Hematopoietic multipotent progenitor cell treated with erythropoietin and hydrocortisone succinate and interleukin-3 and kit ligand, for 17 days (in vitro differentiated cells): ENCODE measurements at regions not wholly inside any gene's neighbourhood (a gene's known extent, or its start where the extent isn't known, plus 50 kb on each side); places are given as distances from the start of the nearest gene placed in this dataset.

Experiments
- DNase-seq: peaks from one replicate; pipeline ENCODE4 v3.0.0-alpha.2; 2015; ENCODE audit warnings: low spot score

DNA sequence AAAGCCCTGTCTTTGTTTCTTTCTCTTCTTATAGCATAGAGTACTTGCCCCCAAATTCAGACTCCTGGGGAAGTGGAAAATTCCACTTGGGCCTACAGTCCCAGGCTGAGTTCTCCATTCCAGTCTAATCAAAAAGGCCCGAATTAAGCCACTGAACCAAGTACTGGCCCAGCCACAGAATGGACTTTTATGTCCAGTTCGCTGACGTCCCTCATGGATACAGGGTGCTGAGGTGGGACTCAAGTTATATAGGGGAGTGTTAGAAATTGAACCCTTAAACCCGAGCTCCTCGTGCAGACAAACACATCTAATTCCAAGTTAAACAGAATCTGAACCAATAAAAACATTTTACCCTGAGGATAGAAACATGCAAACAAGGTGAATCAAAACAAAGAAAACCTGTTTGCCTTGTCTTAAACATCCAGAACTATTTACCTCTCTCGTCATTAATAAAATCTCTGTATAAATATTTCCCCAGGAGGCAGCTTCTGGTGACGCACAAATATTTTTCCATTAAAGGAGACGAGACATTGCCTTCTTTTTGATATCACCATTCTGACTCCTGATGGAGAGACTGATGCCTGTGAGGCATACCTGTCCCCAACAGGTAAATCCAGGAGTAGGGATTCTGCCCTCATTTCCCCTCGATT, 136.8 kb upstream of the ARL4C start:
- no peak for DNase-seq

DNA sequence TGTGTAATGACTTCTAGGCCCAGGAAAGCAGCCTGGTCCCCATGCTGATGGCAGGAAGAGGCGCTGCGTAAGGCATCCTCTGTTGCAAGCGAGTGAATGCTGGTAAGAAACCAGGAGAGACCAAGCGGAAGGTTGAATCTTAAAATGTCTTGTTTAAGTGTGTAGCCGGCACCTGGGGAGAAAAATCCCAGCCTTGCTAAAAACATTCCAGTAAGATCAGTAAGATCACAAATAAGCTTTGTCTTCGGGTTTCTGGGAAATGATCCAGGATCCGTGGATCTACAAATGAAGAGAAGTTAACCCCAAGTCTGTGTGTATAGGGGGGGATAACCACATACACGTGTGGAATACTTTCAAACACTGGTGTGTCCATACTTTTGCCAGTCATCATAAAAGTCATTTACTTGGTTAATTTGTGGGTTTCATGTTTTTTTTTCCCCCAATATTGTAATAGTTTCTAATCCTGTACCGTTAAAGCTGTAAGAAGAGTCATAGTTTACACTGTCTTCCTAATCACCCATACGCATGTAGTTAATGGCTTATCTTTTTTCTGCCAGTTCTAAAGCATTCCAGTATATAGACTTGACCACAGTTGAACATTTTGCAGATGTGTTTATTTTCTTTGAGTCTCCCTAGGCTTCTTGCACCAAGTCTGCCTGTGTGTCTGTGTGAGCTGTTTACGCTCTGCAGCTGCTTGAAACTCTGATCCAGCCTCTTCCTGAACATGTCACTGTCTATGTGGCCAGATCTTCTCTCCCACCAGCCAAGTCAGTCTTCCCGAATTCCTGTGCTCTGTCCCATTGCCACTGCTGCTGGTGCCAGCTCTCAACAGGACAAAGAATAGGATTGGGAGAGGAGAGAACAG, 135.9 kb upstream of the ARL4C start:
- no peak for DNase-seq

DNA sequence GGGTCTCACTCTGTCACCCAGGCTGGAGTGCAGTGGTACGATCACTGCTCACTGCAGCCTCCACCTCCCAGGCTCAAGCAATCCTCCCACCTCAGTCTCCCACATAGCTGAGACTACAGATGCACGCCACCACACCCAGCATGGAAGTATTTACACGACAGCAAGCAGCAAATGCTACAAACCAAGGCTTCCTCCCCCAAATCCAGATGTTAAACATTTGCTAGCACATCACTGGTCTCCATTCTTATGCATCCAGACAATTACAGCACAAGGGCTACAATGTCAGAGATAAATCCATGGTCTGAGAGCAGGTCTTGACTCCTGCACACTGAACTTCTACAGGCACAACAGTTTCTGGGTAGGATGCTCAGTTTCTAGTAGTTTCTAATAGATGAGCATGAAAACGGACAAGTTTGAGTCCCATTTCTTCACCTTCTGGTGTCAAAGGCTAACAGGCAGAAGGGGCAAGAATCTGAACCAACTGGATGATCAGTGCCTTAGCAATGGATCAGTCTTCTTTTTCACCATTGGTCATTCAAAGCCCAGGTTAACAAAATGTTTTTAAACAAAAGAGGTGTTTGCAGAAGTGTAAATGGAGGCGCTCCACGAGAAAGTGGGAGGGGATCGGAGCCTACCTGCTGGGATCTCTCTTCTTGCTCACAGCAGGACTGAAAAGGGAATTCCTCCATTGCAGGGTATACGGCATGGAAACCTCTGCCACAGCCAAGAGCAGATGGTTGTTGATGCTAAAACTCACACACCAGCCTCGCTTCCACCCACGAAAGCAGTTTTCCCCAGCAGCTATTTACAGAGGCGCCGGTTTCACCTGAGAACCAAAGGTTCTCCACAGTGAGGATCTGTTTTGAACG, 135.0 kb upstream of the ARL4C start:
- DNase-seq: no peak

DNA sequence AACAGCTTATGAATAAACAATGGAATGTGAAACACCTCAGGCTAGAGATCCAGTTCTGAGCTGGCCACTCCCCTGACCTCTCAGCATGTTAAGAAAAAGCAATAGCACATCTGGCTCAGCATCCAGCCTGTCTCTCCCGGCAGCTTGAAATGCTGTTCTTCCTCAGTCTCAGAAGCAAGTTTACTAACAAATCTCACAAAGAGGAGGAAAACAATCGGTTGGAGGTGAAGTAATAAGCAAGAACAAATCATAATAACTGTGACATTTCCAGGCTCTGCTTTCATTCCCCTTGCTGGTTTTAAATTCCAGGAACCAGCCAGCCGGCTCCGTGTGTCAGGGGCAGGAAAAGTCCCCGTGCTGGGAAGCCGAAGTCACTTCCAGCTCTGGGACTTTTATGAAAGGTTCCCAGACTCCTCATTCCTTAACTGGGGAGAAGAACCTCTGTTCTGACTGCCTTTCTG, 133.9 kb upstream of the ARL4C start:
- no peak for DNase-seq

DNA sequence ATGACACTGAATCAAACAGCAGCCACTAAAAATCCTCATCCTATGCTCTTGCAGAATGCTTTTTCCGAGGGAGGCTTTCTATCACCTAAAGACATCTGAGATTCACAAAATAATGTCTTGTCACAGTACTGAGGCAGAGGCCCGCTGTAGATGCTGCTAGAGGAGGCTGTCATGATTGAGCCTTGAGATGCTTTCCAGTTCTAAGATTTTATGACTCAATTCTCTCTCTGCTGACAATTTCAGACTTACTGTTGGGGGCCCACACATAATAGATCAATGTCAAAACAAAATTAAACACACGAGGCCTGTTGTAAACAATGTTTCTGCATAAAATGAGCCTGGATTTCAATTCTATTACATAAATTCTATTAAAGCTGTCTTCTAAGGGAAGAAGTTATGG, 132.7 kb upstream of the ARL4C start:
- DNase-seq: no peak

DNA sequence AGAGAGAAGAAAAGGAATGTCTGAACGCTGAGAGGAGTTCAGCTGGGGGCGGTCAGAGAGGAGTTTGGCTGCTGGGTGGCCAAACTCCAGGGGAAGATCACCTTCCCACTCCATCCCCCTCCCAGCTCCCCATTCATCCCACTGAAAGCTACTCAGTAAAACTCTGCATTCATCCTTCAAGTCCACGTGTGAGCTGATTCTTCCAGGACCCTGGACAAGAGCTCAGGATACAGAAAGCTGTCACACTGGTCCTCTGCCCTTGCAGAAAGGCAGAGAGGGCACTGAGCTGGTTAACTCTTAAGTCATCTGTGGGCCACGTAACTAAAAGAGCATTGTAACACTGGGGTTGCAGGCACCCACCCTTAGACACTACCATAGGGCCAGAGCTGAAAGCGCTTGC, 132.1 kb upstream of the ARL4C start:
- no peak for DNase-seq

DNA sequence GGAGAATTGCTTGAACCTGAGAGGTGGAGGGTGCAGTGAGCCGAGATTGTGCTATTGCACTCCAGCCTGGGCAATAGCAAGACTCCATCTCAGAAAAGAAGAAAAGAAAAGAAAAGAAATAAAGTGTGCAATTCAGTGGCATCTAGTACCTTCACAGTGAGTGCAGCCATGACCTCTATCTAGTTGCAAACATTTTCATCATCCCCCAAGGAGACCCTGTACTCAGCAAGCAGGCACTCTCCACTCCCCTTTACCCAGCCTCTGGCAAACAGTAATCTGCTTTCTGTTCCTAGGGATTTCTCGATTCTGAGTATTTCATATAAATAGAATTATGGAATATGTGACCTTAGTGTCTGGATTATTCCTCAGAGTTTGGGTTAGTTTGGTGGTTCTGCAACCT, 130.4 kb upstream of the ARL4C start:
- no peak for DNase-seq

DNA sequence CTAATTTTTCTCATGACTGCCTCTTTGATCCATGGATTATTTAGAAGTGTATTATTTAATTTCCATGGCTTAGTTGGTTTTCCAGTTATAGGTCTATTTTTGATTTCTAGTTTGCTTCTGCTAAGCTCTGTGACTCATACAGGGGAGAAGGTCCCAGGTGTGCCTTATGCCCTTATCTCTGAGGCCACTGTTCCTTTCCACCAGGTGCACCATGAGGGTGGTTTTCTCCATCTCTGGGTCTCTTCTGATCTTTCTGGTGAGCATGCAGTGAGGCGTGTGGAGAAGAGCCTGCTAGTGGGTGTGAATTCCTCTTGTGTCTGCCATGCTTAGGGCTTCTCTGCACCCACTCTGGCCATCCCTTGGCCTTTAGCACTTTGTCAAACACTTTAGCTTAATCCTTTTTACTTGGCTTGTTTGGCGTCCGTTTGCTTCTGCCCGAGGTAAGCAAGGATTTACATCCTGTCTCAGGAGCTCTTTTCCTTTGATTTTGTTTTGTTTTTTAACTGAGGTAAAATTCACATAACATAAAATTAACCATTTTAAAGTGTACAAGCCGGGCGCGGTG, 129.8 kb upstream of the ARL4C start:
- no peak for DNase-seq

DNA sequence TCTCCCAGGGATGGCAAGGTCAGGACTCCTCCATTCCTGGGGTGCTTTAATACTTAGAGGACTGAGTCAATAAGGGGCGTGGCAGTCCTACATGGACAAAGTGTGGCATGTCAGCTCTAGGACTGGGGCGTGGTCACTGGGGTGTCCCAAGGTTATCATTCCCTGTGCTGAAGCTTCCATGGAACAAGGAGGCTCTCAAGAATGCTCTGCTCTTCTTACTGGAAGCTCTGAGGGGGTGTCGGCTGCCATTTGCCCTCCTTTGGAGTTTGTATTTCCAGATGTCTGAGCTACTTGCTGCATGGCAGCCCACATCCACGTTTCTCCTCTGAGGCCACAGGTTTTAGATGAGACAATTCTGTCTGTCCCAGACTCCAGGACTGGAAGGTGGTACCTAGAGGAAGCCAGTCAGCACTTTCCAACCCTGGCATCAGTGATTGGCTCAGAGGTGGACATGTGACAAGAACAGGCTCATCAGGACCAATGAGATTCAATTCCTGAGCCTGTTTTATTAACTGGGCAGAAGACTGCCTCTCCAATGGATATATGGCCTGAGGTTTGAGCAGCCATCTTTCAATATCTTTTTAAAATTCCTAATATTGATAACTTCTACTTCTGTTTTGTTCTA, 128.9 kb upstream of the ARL4C start:
- DNase-seq: no peak

DNA sequence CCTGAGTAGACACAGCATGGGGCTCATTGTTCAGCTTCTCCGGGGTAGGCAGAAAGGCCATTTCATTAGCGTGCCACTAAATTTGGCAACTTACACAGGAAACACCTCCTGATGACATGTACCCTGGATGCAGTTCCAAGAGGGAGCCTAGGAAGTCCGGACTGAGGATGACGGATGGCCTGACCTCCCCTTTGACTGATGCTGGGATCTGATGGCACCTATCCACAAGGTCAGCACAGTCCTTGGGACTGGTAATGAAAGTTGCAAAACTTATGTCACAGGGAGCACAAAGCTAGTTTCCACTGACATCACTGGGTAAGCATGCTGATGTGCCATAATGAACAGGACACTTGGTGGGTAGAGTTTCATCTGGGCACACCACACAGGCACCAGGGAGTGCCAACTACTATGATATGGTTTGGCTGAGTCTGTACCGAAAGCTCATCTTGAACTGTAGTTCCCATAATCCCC, 126.7 kb upstream of the ARL4C start:
- DNase-seq: no peak

DNA sequence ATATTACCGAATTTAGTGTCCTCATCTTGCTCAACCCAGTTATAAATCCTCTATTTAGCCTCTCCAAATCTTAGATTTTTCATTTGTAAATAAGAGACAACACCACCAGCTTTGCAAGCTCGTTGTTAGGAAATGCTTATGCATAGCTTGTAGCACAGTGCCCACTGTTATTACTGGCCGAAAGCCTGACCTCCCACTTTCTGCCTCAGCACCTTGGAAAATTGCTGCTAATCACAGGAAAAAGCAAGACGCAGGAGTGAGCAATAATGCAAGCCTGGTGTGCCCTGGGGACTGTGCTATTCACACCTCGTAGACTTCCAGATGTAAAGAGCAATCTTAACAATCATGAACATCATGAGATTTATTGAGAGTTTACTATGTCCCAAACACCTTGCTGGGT, 124.2 kb upstream of the ARL4C start:
- no peak for DNase-seq

DNA sequence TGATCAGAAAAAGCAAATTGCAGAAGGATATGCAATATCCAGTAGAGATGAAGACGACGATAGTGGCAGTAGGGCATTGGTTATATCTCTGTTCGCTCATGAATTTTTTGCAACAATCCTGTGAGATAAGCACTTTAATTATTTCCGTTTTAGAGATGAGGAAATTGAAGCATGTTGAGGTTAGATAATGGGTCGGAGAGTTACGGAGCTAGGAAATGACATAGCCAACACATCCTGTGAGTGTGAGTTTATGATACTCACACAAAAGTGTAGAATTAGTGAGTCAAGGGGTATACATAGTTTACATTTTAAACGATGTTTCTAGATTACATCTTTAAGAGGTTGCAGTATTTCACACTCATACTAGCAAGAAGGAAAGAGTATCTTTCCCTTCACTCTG, 123.1 kb upstream of the ARL4C start:
- DNase-seq: no peak

DNA sequence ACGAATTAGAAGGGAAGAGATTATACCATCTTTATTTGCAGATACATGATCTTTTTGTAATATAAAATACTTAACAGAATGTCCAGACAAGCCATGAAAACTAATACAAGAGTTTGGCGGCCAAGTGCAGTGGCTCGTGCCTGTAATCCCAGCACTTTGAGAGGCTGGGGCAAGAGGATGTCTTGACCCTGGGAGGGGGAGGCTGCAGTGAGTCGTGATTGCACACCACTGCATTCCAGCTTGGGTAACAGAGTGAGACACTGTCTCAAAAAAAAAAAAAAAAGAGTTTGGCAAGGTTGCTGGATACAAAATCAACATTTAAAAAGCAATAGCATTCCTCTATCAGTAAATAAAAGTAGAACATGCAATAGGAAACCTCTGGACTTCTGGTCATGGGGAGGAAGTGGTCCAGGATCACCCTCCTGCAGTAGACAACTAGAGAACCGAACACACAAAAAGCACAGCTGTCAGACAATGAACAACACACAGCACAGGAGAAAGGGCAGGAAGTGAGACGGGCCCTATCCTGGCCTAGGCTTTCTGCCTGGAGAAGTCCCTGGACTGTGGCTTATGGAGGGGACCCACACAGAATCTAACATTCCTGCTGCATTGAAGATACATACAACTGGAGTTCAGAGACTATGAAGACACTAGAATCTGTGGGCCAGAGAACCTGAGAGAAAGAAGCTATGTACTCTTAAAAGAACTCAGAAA, 118.9 kb upstream of the ARL4C start:
- DNase-seq: no peak

DNA sequence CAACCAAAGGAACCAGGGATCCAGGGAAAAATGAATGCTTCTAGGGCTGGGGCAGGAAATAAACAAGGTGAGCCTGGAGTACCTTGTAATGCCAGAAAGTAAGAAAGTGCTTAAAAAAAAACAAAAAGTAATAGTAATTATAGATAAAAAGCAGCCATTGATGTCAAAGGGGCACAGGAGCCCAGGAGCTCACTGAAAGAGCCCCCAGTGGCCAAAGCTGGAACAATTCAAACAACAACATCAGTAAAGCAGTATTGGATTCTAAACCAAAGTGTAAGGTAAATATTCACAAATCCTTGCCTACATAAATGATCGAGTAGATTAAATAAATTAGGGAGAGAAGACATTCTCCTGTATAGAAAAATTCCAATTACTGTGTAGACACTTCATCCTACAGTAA, 114.3 kb upstream of the ARL4C start:
- no peak for DNase-seq

DNA sequence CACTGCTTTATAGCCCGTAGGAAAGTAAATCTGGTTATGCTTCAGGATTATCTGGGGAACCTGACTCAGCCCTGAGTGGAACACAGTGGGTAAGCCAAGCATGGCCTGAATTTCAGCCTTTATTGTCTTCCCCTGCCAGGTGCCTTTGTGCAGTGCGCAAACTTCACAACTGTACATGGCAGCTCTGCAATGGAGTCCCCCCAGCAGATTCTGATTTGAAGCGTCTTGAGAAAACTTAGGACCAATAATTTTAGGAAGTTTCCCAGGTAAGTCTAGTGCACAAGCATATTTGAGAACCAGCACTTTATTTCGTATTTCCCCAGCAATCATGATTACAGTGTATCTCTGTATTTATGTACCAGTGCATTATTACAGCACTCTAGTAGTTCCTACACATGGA, 112.1 kb upstream of the ARL4C start:
- no peak for DNase-seq

DNA sequence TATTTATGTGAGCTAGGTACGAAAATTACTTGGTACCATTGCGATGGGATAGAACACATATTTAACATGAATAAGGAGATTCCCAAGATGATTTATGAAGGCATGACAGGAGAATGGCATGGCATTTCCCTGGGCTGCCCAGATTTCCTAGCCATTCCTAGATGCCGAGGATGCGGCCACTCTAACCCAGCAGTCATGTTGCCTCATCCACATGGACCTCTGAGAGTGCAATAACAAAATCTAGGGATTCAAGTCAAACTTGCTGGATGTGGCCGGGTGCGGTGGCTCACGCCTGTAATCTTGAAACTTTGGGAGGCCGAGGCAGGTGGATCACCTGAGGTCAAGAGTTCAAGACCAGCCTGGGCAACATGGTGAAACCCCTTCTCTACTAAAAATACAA, 110.8 kb upstream of the ARL4C start:
- DNase-seq: no peak

DNA sequence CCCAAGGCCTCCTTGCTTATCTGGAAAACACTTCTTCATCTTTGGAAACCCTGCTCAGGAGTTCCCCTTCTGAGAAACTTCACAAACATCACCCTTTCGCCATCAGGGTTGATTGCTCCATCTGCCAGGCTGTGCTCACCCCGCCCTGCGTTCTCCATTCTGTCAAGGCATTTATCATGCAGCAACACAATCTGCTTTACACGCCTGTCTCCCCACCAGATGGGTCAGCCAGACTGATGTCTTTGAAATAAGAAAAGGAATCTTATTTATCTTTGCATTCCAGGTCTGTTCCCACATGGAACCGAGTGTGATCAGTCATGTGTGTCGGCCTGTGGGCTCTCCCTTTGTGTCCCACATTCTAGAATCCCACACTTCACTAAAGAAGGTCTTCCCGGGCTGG, 110.0 kb upstream of the ARL4C start:
- no peak for DNase-seq

DNA sequence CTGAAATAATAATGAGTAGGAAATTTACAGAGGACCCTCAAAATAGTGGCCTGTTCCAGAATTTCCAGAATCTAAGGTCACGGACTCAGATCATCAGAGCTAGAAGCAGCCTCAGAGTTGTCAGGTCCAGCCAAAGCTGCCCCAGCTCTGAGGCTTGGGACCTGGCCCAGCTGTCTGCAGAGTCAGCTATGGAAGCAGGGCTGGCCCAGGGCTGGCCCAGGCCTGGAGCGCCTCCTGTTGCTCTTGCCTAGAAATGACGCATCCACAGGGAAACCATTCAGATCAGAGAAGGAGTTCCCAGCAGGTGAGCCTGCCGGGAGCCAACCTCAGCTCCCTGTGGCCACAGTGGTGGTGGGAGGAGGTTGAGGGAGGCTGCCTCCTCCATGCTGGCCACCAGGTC, 106.7 kb upstream of the ARL4C start:
- DNase-seq: no peak

DNA sequence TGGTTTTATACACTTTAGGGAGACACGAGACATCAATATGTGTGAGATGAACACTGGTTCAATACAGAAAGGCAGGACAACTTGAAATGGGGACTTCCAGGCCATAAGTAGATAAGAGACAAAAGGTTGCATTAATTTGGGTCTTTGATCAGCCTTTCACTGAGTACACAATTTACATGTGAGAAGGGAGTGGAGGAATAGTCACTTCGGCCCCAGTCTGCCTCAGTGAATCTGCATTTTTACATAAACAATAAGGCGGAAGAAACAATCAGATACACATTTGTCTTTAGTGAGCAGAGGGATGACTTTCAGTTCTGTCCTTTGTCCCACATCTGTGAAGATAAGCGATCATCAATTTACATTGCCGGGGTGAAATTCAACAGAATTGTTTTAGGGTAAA, 104.3 kb upstream of the ARL4C start:
- no peak for DNase-seq

DNA sequence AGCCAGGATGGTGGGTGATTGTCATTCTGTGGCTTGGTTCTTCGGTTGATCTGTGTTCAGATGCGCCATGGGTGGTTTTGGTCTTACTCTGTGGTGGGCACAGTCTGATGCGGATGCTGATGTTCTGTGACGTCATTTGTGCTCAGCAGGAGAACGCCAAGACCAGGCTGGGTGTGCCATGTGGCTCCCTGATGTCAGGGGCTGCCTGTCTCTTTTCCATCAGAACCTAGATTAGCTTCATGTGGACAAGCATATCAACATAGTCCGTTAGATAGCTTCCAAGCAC, 100.6 kb upstream of the ARL4C start:
- no peak for DNase-seq
